ENCODE measurements at regions not wholly inside any gene's neighbourhood (a gene's known extent, or its start where the extent isn't known, plus 50 kb on each side); places are given as distances from the start of the nearest gene placed in this dataset.

DNA sequence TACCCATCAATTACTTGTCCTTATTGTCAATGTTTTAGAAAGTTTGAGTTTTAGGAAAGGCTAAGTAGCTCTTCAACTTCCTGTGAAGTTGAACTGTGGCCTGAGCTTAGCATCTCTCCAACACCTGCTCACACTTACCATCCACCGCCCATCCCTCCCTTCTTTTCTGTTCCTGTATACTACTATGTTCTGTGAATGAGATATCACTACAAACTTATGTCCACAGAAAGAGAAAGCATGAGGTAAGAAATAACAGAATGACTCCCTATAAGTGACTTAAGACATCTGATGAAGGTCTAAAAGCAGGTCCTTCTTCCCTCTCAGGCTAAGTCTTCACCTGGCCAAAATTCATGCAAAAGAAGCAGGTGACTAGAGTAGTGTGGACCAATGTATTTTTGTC is 246.3 kb upstream of the PREP start:
- Histone ChIP-seq H2AFZ (ENCODE audit: low read depth, low read length, severe bottlenecking) (no peak overlapping the region), H3K4me2 (ENCODE audit: low read depth, low read length, poor library complexity, severe bottlenecking) (no peak overlapping the region), H3K9ac (ENCODE audit: low read length) (no peak overlapping the region), H3K9me2 (replicated peaks; ENCODE audit: insufficient read depth, low read length) (no peaks in the 10 kb centered on the region), H3F3A (ENCODE audit: insufficient read depth) (no peaks in the 10 kb centered on the region), H3K36me3 (ENCODE audit: low read length) (no peaks in the 10 kb centered on the region), H3K79me2 (ENCODE audit: insufficient read depth, low read length) (no peaks in the 10 kb centered on the region), H3K27me3 (ENCODE audit: low read length) (no peaks in the 10 kb centered on the region), H3K27ac (ENCODE audit: low read depth, low read length) (no peak overlapping the region), H4K20me1 (ENCODE audit: low read depth, low read length) (no peaks in the 10 kb centered on the region), H3K9me3 (ENCODE audit: insufficient read depth, low read length) (no peaks in the 10 kb centered on the region), H3K4me3 (ENCODE audit: insufficient read depth, low read length, poor library complexity, severe bottlenecking) (no peak overlapping the region)
- TF ChIP-seq, protein P1, sequence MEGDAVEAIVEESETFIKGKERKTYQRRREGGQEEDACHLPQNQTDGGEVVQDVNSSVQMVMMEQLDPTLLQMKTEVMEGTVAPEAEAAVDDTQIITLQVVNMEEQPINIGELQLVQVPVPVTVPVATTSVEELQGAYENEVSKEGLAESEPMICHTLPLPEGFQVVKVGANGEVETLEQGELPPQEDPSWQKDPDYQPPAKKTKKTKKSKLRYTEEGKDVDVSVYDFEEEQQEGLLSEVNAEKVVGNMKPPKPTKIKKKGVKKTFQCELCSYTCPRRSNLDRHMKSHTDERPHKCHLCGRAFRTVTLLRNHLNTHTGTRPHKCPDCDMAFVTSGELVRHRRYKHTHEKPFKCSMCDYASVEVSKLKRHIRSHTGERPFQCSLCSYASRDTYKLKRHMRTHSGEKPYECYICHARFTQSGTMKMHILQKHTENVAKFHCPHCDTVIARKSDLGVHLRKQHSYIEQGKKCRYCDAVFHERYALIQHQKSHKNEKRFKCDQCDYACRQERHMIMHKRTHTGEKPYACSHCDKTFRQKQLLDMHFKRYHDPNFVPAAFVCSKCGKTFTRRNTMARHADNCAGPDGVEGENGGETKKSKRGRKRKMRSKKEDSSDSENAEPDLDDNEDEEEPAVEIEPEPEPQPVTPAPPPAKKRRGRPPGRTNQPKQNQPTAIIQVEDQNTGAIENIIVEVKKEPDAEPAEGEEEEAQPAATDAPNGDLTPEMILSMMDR (IDR thresholded peaks at IDR 0.05; ENCODE audit: insufficient read depth, low read length, poor library complexity, severe bottlenecking) = no peak
- no peak for TF ChIP-seq EZH2phosphoT487 (conservative IDR thresholded peaks at IDR 0.05; ENCODE audit: low read length)

DNA sequence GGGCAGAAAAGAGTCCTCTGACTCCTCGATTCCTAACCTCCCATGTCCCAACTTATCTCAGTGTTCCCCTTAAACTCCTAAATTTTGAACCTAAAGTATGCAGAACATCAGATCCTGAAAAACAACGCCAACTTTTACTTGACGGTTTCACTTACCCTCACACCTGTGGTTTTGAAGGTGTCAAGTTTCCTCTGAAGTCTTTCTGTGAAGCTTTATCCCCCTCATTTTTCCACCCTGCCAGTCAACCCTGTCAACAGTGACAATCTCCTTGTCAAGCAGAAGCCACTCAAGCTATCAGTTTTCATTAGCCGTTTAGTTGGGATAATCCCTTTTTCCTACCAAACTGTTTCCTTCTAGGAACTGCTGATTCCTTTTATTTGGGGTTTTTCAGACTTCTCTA is 245.4 kb upstream of the PREP start:
- no peaks in the 10 kb centered on the region for H3K36me3 ChIP-seq (ENCODE audit: low read length)
- no peak overlapping the region for H3K4me3 ChIP-seq (ENCODE audit: insufficient read depth, low read length, poor library complexity, severe bottlenecking)
- no peaks in the 10 kb centered on the region for H3F3A ChIP-seq (ENCODE audit: insufficient read depth)
- TF ChIP-seq, protein P1 (IDR thresholded peaks at IDR 0.05; ENCODE audit: insufficient read depth, low read length, poor library complexity, severe bottlenecking) = no peak
- TF ChIP-seq EZH2phosphoT487 (conservative IDR thresholded peaks at IDR 0.05; ENCODE audit: low read length) = no peak
- H3K27me3 ChIP-seq (ENCODE audit: low read length) = no peaks in the 10 kb centered on the region
- H3K9me2 ChIP-seq (replicated peaks; ENCODE audit: insufficient read depth, low read length) = no peaks in the 10 kb centered on the region
- no peaks in the 10 kb centered on the region for H4K20me1 ChIP-seq (ENCODE audit: low read depth, low read length)
- no peaks in the 10 kb centered on the region for H3K9me3 ChIP-seq (ENCODE audit: insufficient read depth, low read length)
- H3K79me2 ChIP-seq (ENCODE audit: insufficient read depth, low read length) = no peaks in the 10 kb centered on the region
- no peak overlapping the region for H3K4me2 ChIP-seq (ENCODE audit: low read depth, low read length, poor library complexity, severe bottlenecking)
- H3K27ac ChIP-seq (ENCODE audit: low read depth, low read length) = no peak overlapping the region
- H3K9ac ChIP-seq (ENCODE audit: low read length) = no peak overlapping the region
- H2AFZ ChIP-seq (ENCODE audit: low read depth, low read length, severe bottlenecking) = no peak overlapping the region

DNA sequence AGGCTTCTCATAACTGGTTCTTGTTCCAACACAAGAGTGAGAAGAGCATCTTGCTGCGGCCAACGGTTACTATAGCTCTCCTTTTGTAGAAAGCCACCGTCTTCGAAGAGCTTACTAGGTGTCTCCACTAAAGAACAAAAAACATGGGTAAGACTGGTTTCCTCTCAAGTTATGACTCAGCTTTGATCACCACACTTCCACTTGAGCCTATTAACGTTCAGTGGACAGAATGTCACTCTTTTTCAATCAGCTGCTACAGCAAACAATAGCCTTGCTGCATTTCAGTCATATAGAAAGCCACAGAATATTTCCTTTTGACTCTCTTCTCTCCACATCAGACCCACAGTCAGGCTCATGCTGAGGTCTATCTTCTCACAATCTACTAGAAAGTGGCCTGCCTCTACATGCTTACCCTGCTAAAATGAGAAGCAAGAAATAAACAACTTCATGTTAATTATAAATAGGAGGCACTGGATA is 243.5 kb upstream of the PREP start:
- H3K9me2 ChIP-seq (replicated peaks; ENCODE audit: insufficient read depth, low read length) = no peaks in the 10 kb centered on the region
- no peak overlapping the region for H3K4me2 ChIP-seq (ENCODE audit: low read depth, low read length, poor library complexity, severe bottlenecking)
- no peak overlapping the region for H3K9ac ChIP-seq (ENCODE audit: low read length)
- H4K20me1 ChIP-seq (ENCODE audit: low read depth, low read length) = no peaks in the 10 kb centered on the region
- H3K27ac ChIP-seq (ENCODE audit: low read depth, low read length) = no peak overlapping the region
- no peaks in the 10 kb centered on the region for H3K36me3 ChIP-seq (ENCODE audit: low read length)
- no peak for TF ChIP-seq EZH2phosphoT487 (conservative IDR thresholded peaks at IDR 0.05; ENCODE audit: low read length)
- H3K9me3 ChIP-seq (ENCODE audit: insufficient read depth, low read length) = no peaks in the 10 kb centered on the region
- no peak overlapping the region for H2AFZ ChIP-seq (ENCODE audit: low read depth, low read length, severe bottlenecking)
- no peak overlapping the region for H3K4me3 ChIP-seq (ENCODE audit: insufficient read depth, low read length, poor library complexity, severe bottlenecking)
- no peaks in the 10 kb centered on the region for H3K27me3 ChIP-seq (ENCODE audit: low read length)
- no peaks in the 10 kb centered on the region for H3F3A ChIP-seq (ENCODE audit: insufficient read depth)
- no peaks in the 10 kb centered on the region for H3K79me2 ChIP-seq (ENCODE audit: insufficient read depth, low read length)

DNA sequence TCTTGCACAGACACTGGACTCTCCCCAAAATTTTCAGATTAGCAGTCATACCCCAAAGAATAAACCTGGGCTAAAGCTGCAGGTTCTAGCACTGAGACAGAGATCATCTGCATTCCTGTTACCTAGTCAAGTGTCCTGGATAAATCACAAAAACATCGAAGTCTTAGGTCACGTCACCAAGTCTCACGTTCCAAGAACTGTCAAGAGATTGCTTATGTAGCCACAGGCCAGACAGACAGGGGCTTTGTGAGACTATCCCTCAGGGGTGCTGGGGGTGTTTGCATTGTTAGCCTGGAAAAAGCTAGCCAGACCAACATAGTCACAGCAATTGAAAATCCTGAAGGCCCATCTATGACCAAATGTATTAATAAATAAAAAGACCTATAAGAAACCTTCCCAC is 243.1 kb upstream of the PREP start:
- Histone ChIP-seq H3K27ac (ENCODE audit: low read depth, low read length) (no peak overlapping the region), H3K36me3 (ENCODE audit: low read length) (no peaks in the 10 kb centered on the region), H4K20me1 (ENCODE audit: low read depth, low read length) (no peaks in the 10 kb centered on the region), H2AFZ (ENCODE audit: low read depth, low read length, severe bottlenecking) (no peak overlapping the region), H3K27me3 (ENCODE audit: low read length) (no peaks in the 10 kb centered on the region), H3K9me2 (replicated peaks; ENCODE audit: insufficient read depth, low read length) (no peaks in the 10 kb centered on the region), H3F3A (ENCODE audit: insufficient read depth) (no peaks in the 10 kb centered on the region), H3K9ac (ENCODE audit: low read length) (no peak overlapping the region), H3K79me2 (ENCODE audit: insufficient read depth, low read length) (no peaks in the 10 kb centered on the region), H3K4me3 (ENCODE audit: insufficient read depth, low read length, poor library complexity, severe bottlenecking) (no peak overlapping the region), H3K4me2 (ENCODE audit: low read depth, low read length, poor library complexity, severe bottlenecking) (no peak overlapping the region), H3K9me3 (ENCODE audit: insufficient read depth, low read length) (no peaks in the 10 kb centered on the region)
- TF ChIP-seq EZH2phosphoT487 (conservative IDR thresholded peaks at IDR 0.05; ENCODE audit: low read length) = no peak
- TF ChIP-seq, protein P1 (IDR thresholded peaks at IDR 0.05; ENCODE audit: insufficient read depth, low read length, poor library complexity, severe bottlenecking) = no peak
